ENCODE measurements at regions not wholly inside any gene's neighbourhood (a gene's known extent, or its start where the extent isn't known, plus 50 kb on each side); places are given as distances from the start of the nearest gene placed in this dataset.
"Not testable (repeated sequence)": the region's sequence is repeated elsewhere in the genome, so short reads cannot be mapped to it uniquely, and the experiment has no call there.

- no peak overlapping the region for H3K4me3 Mint-ChIP-seq
- H3K4me1 Mint-ChIP-seq, result no peaks in the 10 kb centered on the region
- DNase-seq, result no peak
- peaks cover 13% of the 10 kb centered on the region for H3K27me3 Mint-ChIP-seq
- no peaks in the 10 kb centered on the region for H3K9me3 Mint-ChIP-seq
- H3K27ac Mint-ChIP-seq, result no peak overlapping the region
- no peaks in the 10 kb centered on the region for H3K36me3 Mint-ChIP-seq
Measured at GRCh38 chr14:106681161-106681560, 1154.8 kb downstream of the TMEM121 start.

GRCh38 chr14:106681568-106681967 lies 1155.2 kb downstream of the TMEM121 start:
- Mint-ChIP-seq H3K4me1 (no peaks in the 10 kb centered on the region), H3K27me3 (peaks cover 11% of the 10 kb centered on the region)

GRCh38 chr14:106683631-106684030 lies 1157.2 kb downstream of the TMEM121 start:
- no peaks in the 10 kb centered on the region for H3K4me1 Mint-ChIP-seq
- H3K9me3 Mint-ChIP-seq, result no peaks in the 10 kb centered on the region
- peaks cover 2% of the 10 kb centered on the region for H3K27me3 Mint-ChIP-seq
- no peak for DNase-seq
- H3K36me3 Mint-ChIP-seq, result no peaks in the 10 kb centered on the region
- H3K4me3 Mint-ChIP-seq, result no peak overlapping the region
- no peak overlapping the region for H3K27ac Mint-ChIP-seq

More at GRCh38 chr14:106681568-106681967, 1155.2 kb downstream of the TMEM121 start:
- Mint-ChIP-seq H3K27ac (no peak overlapping the region), H3K9me3 (no peaks in the 10 kb centered on the region), H3K4me3 (no peak overlapping the region), H3K36me3 (no peaks in the 10 kb centered on the region)
- no peak for DNase-seq

- Mint-ChIP-seq H3K27me3 (peaks cover 2% of the 10 kb centered on the region), H3K36me3 (no peaks in the 10 kb centered on the region), H3K9me3 (no peaks in the 10 kb centered on the region), H3K4me1 (peaks cover 13% of the 10 kb centered on the region), H3K4me3 (no peak overlapping the region), H3K27ac (no peak overlapping the region)
- DNase-seq, result no peak
Measured at GRCh38 chr14:106686533-106686932, 1160.2 kb downstream of the TMEM121 start.

GRCh38 chr14:106690333-106690891 lies 1164.0 kb downstream of the TMEM121 start:
- Mint-ChIP-seq H3K9me3 (no peaks in the 10 kb centered on the region), H3K36me3 (no peaks in the 10 kb centered on the region), H3K4me1 (peaks cover 19% of the 10 kb centered on the region), H3K27me3 (peaks cover 2% of the 10 kb centered on the region), H3K4me3 (no peak overlapping the region), H3K27ac (no peak overlapping the region)
- no peak for DNase-seq

GRCh38 chr14:106691601-106692291 lies 1165.4 kb downstream of the TMEM121 start:
- no peak overlapping the region for H3K4me3 Mint-ChIP-seq
- H3K9me3 Mint-ChIP-seq, result no peaks in the 10 kb centered on the region
- H3K36me3 Mint-ChIP-seq, result no peaks in the 10 kb centered on the region
- no peaks in the 10 kb centered on the region for H3K27me3 Mint-ChIP-seq
- no peak overlapping the region for H3K27ac Mint-ChIP-seq
- DNase-seq, result peak; percentile 89
- peaks cover 19% of the 10 kb centered on the region for H3K4me1 Mint-ChIP-seq

- peak; percentile 82 for DNase-seq
- no peaks in the 10 kb centered on the region for H3K9me3 Mint-ChIP-seq
- H3K36me3 Mint-ChIP-seq, result no peaks in the 10 kb centered on the region
- H3K4me1 Mint-ChIP-seq, result peaks cover 25% of the 10 kb centered on the region
- H3K27ac Mint-ChIP-seq, result no peak overlapping the region
- no peaks in the 10 kb centered on the region for H3K27me3 Mint-ChIP-seq
- peak overlapping the region; percentile 72 for H3K4me3 Mint-ChIP-seq
Measured at GRCh38 chr14:106694638-106695393, 1168.4 kb downstream of the TMEM121 start.

- H3K36me3 Mint-ChIP-seq, DNase-seq, H3K27ac Mint-ChIP-seq, H3K9me3 Mint-ChIP-seq, H3K27me3 Mint-ChIP-seq: not testable (repeated sequence)
- Mint-ChIP-seq H3K4me3 (peak overlapping the region; percentile 29), H3K4me1 (peaks cover 16% of the 10 kb centered on the region)
Measured at GRCh38 chr14:106698620-106699267, 1172.4 kb downstream of the TMEM121 start.

GRCh38 chr14:106703651-106704050 lies 1177.3 kb downstream of the TMEM121 start:
- peaks cover 12% of the 10 kb centered on the region for H3K4me1 Mint-ChIP-seq
- not testable (repeated sequence) for H3K36me3 Mint-ChIP-seq, H3K27ac Mint-ChIP-seq, H3K4me3 Mint-ChIP-seq, DNase-seq, H3K27me3 Mint-ChIP-seq, H3K9me3 Mint-ChIP-seq

- not testable (repeated sequence) for H3K36me3 Mint-ChIP-seq, H3K27me3 Mint-ChIP-seq, H3K27ac Mint-ChIP-seq, H3K9me3 Mint-ChIP-seq, DNase-seq, H3K4me3 Mint-ChIP-seq
- peaks cover 13% of the 10 kb centered on the region for H3K4me1 Mint-ChIP-seq
Measured at GRCh38 chr14:106706488-106706887, 1180.1 kb downstream of the TMEM121 start.

- not testable (repeated sequence) for H3K36me3 Mint-ChIP-seq, DNase-seq, H3K9me3 Mint-ChIP-seq, H3K27ac Mint-ChIP-seq, H3K27me3 Mint-ChIP-seq
- peaks cover 11% of the 10 kb centered on the region for H3K4me1 Mint-ChIP-seq
- peak overlapping the region; percentile 18 for H3K4me3 Mint-ChIP-seq
Measured at GRCh38 chr14:106710187-106710586, 1183.8 kb downstream of the TMEM121 start.

GRCh38 chr14:106712513-106712912 lies 1186.1 kb downstream of the TMEM121 start:
- H3K36me3 Mint-ChIP-seq, H3K4me3 Mint-ChIP-seq, H3K27ac Mint-ChIP-seq, H3K9me3 Mint-ChIP-seq, DNase-seq, H3K27me3 Mint-ChIP-seq: not testable (repeated sequence)
- H3K4me1 Mint-ChIP-seq, result peaks cover 11% of the 10 kb centered on the region

GRCh38 chr14:106714446-106715428 lies 1188.4 kb downstream of the TMEM121 start:
- H3K4me1 Mint-ChIP-seq, H3K9me3 Mint-ChIP-seq, H3K27me3 Mint-ChIP-seq, H3K4me3 Mint-ChIP-seq, H3K27ac Mint-ChIP-seq, DNase-seq, H3K36me3 Mint-ChIP-seq: not testable (repeated sequence)

GRCh38 chr14:106717544-106717943 lies 1191.2 kb downstream of the TMEM121 start:
- H3K4me1 Mint-ChIP-seq, result peaks cover 14% of the 10 kb centered on the region
- H3K27ac Mint-ChIP-seq, result not testable (repeated sequence)

More at GRCh38 chr14:106717544-106717943, 1191.2 kb downstream of the TMEM121 start:
- not testable (repeated sequence) for H3K4me3 Mint-ChIP-seq, DNase-seq, H3K36me3 Mint-ChIP-seq, H3K9me3 Mint-ChIP-seq, H3K27me3 Mint-ChIP-seq

All from activated naive CD8-positive, alpha-beta T cell treated with anti-CD3 and anti-CD28 coated beads for 36 hours (primary cell).